ENCODE measurements at regions not wholly inside any gene's neighbourhood (a gene's known extent, or its start where the extent isn't known, plus 50 kb on each side); places are given as distances from the start of the nearest gene placed in this dataset.

DNA sequence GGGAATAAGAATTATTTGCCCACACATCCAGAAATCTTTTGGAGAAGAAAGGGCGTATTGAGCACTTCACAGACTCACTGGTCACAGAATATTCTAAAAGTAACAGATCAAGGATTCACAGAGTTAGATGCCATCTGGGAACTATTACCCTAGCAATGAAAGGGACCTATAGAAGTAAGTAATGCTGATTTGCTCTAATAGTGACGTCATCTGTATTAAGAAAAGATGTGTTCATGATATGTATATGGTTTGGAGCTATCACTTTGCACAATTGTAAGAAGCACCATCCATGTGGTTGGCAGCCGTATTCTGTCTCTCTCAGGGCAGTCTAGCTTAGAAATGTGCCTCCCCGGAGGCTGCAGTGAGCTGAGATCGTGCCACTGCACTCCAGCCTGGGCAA lies 52.8 kb upstream of the SV2C start:
- H3K27me3 ChIP-seq: no peaks in the 10 kb centered on the region
- H3K4me3 ChIP-seq: no peak overlapping the region
- no peaks in the 10 kb centered on the region for H3K4me1 ChIP-seq
- no peak for DNase-seq (ENCODE audit: low spot score in 2 of 2)
- H3K27ac ChIP-seq: no peak overlapping the region
- H3K36me3 ChIP-seq: no peaks in the 10 kb centered on the region
- H3K9me3 ChIP-seq: no peaks in the 10 kb centered on the region
- WGBS, 2 donors: 36 to 41% methylated on average over 5 of the region's 5 CpGs
- TF ChIP-seq EP300 (IDR thresholded peaks at IDR 0.05): no peak
- no peak for TF ChIP-seq POLR2A (IDR thresholded peaks at IDR 0.05)
- TF ChIP-seq, protein P1, sequence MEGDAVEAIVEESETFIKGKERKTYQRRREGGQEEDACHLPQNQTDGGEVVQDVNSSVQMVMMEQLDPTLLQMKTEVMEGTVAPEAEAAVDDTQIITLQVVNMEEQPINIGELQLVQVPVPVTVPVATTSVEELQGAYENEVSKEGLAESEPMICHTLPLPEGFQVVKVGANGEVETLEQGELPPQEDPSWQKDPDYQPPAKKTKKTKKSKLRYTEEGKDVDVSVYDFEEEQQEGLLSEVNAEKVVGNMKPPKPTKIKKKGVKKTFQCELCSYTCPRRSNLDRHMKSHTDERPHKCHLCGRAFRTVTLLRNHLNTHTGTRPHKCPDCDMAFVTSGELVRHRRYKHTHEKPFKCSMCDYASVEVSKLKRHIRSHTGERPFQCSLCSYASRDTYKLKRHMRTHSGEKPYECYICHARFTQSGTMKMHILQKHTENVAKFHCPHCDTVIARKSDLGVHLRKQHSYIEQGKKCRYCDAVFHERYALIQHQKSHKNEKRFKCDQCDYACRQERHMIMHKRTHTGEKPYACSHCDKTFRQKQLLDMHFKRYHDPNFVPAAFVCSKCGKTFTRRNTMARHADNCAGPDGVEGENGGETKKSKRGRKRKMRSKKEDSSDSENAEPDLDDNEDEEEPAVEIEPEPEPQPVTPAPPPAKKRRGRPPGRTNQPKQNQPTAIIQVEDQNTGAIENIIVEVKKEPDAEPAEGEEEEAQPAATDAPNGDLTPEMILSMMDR (IDR thresholded peaks at IDR 0.05): no peak

DNA sequence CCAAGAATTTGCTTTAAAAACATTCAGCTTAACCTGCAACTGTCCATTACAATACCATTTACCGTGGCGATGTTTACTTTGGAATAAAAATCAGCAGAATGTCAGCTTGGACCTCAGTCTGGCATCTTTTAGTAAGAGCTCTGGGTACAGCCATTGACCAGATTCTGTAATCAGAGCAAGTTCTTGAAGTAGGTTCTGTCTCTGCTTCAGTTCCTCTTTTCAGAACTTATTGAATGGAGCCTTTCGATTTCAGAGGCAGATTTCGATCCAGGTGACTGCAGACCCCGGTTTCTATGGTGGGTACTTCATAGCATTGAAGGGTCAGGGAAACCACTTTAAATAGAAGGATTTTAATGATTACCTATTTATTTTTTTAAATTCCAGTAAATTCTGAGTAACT lies 53.4 kb upstream of the SV2C start:
- H3K4me1 ChIP-seq: no peaks in the 10 kb centered on the region
- H3K36me3 ChIP-seq: no peaks in the 10 kb centered on the region
- WGBS, 2 donors: 73 to 78% methylated on average over 5 of the region's 5 CpGs
- no peaks in the 10 kb centered on the region for H3K27me3 ChIP-seq
- H3K27ac ChIP-seq: no peak overlapping the region
- TF ChIP-seq, protein P1 (IDR thresholded peaks at IDR 0.05): no peak
- TF ChIP-seq POLR2A (IDR thresholded peaks at IDR 0.05) (no peak), EP300 (IDR thresholded peaks at IDR 0.05) (no peak)
- no peak overlapping the region for H3K4me3 ChIP-seq
- no peaks in the 10 kb centered on the region for H3K9me3 ChIP-seq
- DNase-seq (ENCODE audit: low spot score in 2 of 2): no peak

DNA sequence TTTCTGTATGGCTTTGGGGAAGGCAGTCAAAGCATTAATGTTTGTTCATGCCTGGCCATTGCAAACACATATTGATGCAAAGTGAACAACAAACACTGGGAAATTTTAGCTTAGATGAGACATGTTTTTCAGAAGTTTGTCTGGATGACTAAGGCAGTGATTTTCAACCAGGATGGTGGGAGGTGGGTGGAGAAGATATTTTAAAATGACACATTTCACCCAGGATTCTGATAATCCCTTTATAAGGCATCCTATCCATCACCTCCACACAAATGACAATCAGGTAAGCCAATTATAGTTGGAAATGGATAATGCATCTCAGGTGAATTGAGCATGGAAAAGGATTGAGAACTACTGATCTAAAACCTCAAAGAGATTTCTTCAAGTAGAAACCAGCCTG lies 57.4 kb upstream of the SV2C start:
- no peak overlapping the region for H3K27ac ChIP-seq
- TF ChIP-seq, protein P1 (IDR thresholded peaks at IDR 0.05): no peak
- no peak for TF ChIP-seq EP300 (IDR thresholded peaks at IDR 0.05)
- no peak for TF ChIP-seq POLR2A (IDR thresholded peaks at IDR 0.05)
- H3K27me3 ChIP-seq: no peaks in the 10 kb centered on the region
- no peaks in the 10 kb centered on the region for H3K9me3 ChIP-seq
- no peaks in the 10 kb centered on the region for H3K4me1 ChIP-seq
- DNase-seq (ENCODE audit: low spot score in 2 of 2): no peak
- no peaks in the 10 kb centered on the region for H3K36me3 ChIP-seq
- no peak overlapping the region for H3K4me3 ChIP-seq

- no peaks in the 10 kb centered on the region for H3K27me3 ChIP-seq
- no peaks in the 10 kb centered on the region for H3K36me3 ChIP-seq
- DNase-seq (ENCODE audit: low spot score in 2 of 2): no peak
- H3K27ac ChIP-seq: no peak overlapping the region
- TF ChIP-seq POLR2A (IDR thresholded peaks at IDR 0.05) (no peak), EP300 (IDR thresholded peaks at IDR 0.05) (no peak)
- TF ChIP-seq, protein P1 (IDR thresholded peaks at IDR 0.05): no peak
- H3K4me1 ChIP-seq: no peaks in the 10 kb centered on the region
- no peaks in the 10 kb centered on the region for H3K9me3 ChIP-seq
- H3K4me3 ChIP-seq: no peak overlapping the region
- 27 to 35% methylated on average over 2 of the region's 2 CpGs for WGBS, 2 donors
Observed at GRCh38 chr5:76025069-76025468, 58.1 kb upstream of the SV2C start.

DNA sequence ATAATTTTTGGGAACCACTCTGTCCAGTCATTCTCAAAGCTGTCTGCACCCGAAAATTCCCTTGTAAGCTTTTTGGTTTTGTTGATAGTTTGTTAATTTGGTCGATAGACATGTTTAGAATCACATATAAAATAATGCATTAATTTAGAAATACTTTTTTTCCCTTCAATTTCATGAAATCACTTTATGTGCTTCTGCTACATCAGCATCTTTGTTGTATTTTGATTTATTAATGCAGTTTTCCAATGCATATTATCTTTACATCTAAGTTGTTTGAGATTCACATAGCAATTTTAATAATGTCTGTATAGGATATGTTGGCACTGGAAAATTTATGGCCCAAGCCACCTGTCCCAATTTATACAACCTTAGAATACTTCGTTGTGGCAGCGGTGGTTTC lies 60.6 kb upstream of the SV2C start:
- Histone ChIP-seq H3K9me3 (no peaks in the 10 kb centered on the region), H3K27ac (no peak overlapping the region), H3K4me3 (no peak overlapping the region), H3K4me1 (no peaks in the 10 kb centered on the region), H3K36me3 (no peaks in the 10 kb centered on the region), H3K27me3 (no peaks in the 10 kb centered on the region)
- DNase-seq (ENCODE audit: low spot score in 2 of 2): no peak
- 68 to 76% methylated on average over 4 of the region's 4 CpGs for WGBS, 2 donors
- TF ChIP-seq, protein P1 (IDR thresholded peaks at IDR 0.05): no peak
- TF ChIP-seq POLR2A (IDR thresholded peaks at IDR 0.05): no peak
- no peak for TF ChIP-seq EP300 (IDR thresholded peaks at IDR 0.05)
